OCI-LY7 (cell line): ENCODE measurements at regions not wholly inside any gene's neighbourhood (a gene's known extent, or its start where the extent isn't known, plus 50 kb on each side); places are given as distances from the start of the nearest gene placed in this dataset.

Source experiments
- EZH2phosphoT487 ChIP-seq: fragments of 200-600 bp; sonication (generic); IDR thresholded peaks from 2 replicates; pipeline ENCODE4 v1.6.1; 2018; ENCODE audit warnings: low read depth, borderline replicate concordance, mild to moderate bottlenecking, mixed run types, antibody characterized with exemption, low read length, moderate library complexity, mixed read lengths
- TF ChIP-seq, protein P1 (sequence below): fragments of 200-600 bp; sonication (generic); conservative IDR thresholded peaks from 2 replicates; pipeline ENCODE4 v1.5.1; 2014; ENCODE audit warnings: mild to moderate bottlenecking, antibody characterized with exemption, low read length, moderate library complexity, mixed read lengths

DNA sequence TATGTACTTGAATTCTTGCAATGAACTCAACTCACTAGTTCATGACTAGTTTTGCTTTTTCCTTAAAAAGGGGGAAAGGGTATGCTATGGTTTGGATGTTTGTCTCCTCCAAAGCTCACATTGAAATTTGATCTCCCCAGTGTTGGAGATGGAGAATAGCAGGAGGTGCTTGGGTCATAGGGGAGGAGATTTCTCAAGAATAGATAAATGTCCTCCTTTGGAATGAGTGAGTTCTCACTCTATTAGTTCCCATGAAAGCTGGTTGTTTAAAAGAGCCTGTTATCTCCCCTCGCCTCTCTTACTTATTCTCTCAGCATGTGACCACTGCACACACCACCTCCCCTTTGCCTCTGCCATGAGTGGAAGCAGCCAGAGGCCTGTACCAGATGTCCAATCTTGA is 109.4 kb upstream of the INTU start:
- TF ChIP-seq, protein P1, sequence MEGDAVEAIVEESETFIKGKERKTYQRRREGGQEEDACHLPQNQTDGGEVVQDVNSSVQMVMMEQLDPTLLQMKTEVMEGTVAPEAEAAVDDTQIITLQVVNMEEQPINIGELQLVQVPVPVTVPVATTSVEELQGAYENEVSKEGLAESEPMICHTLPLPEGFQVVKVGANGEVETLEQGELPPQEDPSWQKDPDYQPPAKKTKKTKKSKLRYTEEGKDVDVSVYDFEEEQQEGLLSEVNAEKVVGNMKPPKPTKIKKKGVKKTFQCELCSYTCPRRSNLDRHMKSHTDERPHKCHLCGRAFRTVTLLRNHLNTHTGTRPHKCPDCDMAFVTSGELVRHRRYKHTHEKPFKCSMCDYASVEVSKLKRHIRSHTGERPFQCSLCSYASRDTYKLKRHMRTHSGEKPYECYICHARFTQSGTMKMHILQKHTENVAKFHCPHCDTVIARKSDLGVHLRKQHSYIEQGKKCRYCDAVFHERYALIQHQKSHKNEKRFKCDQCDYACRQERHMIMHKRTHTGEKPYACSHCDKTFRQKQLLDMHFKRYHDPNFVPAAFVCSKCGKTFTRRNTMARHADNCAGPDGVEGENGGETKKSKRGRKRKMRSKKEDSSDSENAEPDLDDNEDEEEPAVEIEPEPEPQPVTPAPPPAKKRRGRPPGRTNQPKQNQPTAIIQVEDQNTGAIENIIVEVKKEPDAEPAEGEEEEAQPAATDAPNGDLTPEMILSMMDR = no peak
- TF ChIP-seq EZH2phosphoT487 = no peak
